Adrenal gland (tissue), 5 donors: ENCODE measurements at regions not wholly inside any gene's neighbourhood (a gene's known extent, or its start where the extent isn't known, plus 50 kb on each side); places are given as distances from the start of the nearest gene placed in this dataset.

ENCODE experiments used
- POLR2A ChIP-seq, 2 donors: fragments of 450-650 bp; IDR thresholded peaks; one replicate each; pipeline ENCODE4 v1.6.1; 2017; ENCODE audit warnings: antibody characterized with exemption in 2 of 2, mild to moderate bottlenecking in 2 of 2, moderate library complexity in 1 of 2
- TF ChIP-seq, protein P1 (sequence below), 6 experiments: fragments of 450-650 bp in 4 of 6; fragments of 200-600 bp in 2 of 6; sonication (generic) in 1 of 6; IDR thresholded peaks; 1 replicate in 5 of 6; 2 replicates in 1 of 6; pipeline versions ENCODE4 v1.5.1 to v1.8.0; 2016 to 2021; ENCODE audit warnings: antibody characterized with exemption in 6 of 6, mild to moderate bottlenecking in 2 of 6, moderate library complexity in 1 of 6
- donor health status: DM: no; HTN: no; CAD: no.

DNA sequence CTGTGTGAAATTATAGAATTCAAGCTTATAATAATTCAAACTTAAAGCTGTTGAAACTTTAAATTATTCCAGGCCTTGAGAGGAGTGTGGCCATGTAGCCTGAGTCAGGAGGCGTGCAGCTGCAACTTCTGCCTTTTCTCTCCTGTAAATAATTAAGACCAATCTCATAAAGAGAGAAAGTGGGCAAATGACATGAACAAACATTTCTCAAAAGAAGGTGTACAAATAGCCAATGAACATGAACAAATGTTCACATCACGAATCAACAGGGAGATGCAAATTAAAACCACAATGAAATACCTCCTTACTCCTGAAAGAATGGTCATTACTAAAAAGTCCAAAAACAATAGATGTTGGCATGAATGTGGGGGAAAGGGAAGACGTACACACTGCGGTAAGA, 149.1 kb upstream of the MYCN start:
- TF ChIP-seq, protein P1, sequence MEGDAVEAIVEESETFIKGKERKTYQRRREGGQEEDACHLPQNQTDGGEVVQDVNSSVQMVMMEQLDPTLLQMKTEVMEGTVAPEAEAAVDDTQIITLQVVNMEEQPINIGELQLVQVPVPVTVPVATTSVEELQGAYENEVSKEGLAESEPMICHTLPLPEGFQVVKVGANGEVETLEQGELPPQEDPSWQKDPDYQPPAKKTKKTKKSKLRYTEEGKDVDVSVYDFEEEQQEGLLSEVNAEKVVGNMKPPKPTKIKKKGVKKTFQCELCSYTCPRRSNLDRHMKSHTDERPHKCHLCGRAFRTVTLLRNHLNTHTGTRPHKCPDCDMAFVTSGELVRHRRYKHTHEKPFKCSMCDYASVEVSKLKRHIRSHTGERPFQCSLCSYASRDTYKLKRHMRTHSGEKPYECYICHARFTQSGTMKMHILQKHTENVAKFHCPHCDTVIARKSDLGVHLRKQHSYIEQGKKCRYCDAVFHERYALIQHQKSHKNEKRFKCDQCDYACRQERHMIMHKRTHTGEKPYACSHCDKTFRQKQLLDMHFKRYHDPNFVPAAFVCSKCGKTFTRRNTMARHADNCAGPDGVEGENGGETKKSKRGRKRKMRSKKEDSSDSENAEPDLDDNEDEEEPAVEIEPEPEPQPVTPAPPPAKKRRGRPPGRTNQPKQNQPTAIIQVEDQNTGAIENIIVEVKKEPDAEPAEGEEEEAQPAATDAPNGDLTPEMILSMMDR (IDR thresholded peaks at IDR 0.05): no peak
- TF ChIP-seq POLR2A (IDR thresholded peaks at IDR 0.05): no peak
